Transverse colon (tissue), 4 donors: ENCODE measurements at regions not wholly inside any gene's neighbourhood (a gene's known extent, or its start where the extent isn't known, plus 50 kb on each side); places are given as distances from the start of the nearest gene placed in this dataset.

Source experiments
- EP300 ChIP-seq: sonication (generic); formaldehyde crosslinking; IDR thresholded peaks from one replicate; pipeline ENCODE4 v1.6.1; 2017; ENCODE audit warnings: antibody characterized with exemption, low read depth
- POLR2AphosphoS5 ChIP-seq, 3 donors: sonication (generic); formaldehyde crosslinking; IDR thresholded peaks; one replicate each; pipeline ENCODE4 v1.6.1; 2016; ENCODE audit warnings: antibody characterized with exemption in 3 of 3
- TF ChIP-seq, protein P1 (sequence below), 5 experiments: fragments of 200-600 bp in 3 of 5; fragments of 450-650 bp in 2 of 5; sonication (generic) in 3 of 5; IDR thresholded peaks; 1 replicate in 2 of 5; 2 replicates in 3 of 5; pipeline ENCODE4 v1.5.1; 2016 to 2017; ENCODE audit warnings: antibody characterized with exemption in 5 of 5, inconsistent platforms in 3 of 5, mild to moderate bottlenecking in 2 of 5, moderate library complexity in 1 of 5

GRCh38 chr15:97678656-97679055 is 281.8 kb upstream of the ARRDC4 start:
- TF ChIP-seq, protein P1, sequence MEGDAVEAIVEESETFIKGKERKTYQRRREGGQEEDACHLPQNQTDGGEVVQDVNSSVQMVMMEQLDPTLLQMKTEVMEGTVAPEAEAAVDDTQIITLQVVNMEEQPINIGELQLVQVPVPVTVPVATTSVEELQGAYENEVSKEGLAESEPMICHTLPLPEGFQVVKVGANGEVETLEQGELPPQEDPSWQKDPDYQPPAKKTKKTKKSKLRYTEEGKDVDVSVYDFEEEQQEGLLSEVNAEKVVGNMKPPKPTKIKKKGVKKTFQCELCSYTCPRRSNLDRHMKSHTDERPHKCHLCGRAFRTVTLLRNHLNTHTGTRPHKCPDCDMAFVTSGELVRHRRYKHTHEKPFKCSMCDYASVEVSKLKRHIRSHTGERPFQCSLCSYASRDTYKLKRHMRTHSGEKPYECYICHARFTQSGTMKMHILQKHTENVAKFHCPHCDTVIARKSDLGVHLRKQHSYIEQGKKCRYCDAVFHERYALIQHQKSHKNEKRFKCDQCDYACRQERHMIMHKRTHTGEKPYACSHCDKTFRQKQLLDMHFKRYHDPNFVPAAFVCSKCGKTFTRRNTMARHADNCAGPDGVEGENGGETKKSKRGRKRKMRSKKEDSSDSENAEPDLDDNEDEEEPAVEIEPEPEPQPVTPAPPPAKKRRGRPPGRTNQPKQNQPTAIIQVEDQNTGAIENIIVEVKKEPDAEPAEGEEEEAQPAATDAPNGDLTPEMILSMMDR (IDR thresholded peaks at IDR 0.05) = no peak
- TF ChIP-seq EP300 (peak; percentile 74), POLR2AphosphoS5 (IDR thresholded peaks at IDR 0.05) (peak in 2 of 3 donors; percentile 60 to 73)
